Smooth muscle cell (in vitro differentiated cells): ENCODE measurements at regions not wholly inside any gene's neighbourhood (a gene's known extent, or its start where the extent isn't known, plus 50 kb on each side); places are given as distances from the start of the nearest gene placed in this dataset.

ENCODE experiments used
- DNase-seq: peaks from one replicate; lab custom pipeline; 2025; ENCODE audit not compliant: unreplicated experiment; lab: John Stamatoyannopoulos, UW
- H2AFZ ChIP-seq: fragments of 200-600 bp; sonication (generic); 2 replicates; pipeline ENCODE4 v1.6.0; 2016; ENCODE audit warnings: antibody characterized with exemption, low read depth, mild to moderate bottlenecking
- H3F3A ChIP-seq: fragments of 200-600 bp; sonication (generic); 2 replicates; pipeline ENCODE4 v1.6.0; 2017; ENCODE audit warnings: antibody characterized with exemption, low read depth
- H3K27ac ChIP-seq: fragments of 200-600 bp; sonication (generic); 2 replicates; pipeline ENCODE4 v1.5.1; 2016; ENCODE audit warnings: low read depth, mild to moderate bottlenecking
- H3K27me3 ChIP-seq: fragments of 200-600 bp; sonication (generic); 2 replicates; pipeline ENCODE4 v1.6.1; 2016; ENCODE audit warnings: low read depth, mild to moderate bottlenecking
- H3K36me3 ChIP-seq: fragments of 200-600 bp; sonication (generic); 2 replicates; pipeline ENCODE4 v1.5.1; 2016; ENCODE audit warnings: low read depth
- H3K4me1 ChIP-seq: fragments of 200-600 bp; sonication (generic); 2 replicates; pipeline ENCODE4 v1.5.1; 2016; ENCODE audit warnings: low read depth
- H3K4me2 ChIP-seq: fragments of 200-600 bp; sonication (generic); 2 replicates; pipeline ENCODE4 v1.6.0; 2016; ENCODE audit warnings: mild to moderate bottlenecking
- H3K4me3 ChIP-seq: fragments of 200-600 bp; sonication (generic); 2 replicates; pipeline ENCODE4 v1.5.1; 2016; ENCODE audit warnings: mild to moderate bottlenecking
- H3K79me2 ChIP-seq: fragments of 200-600 bp; sonication (generic); 2 replicates; pipeline ENCODE4 v1.6.0; 2016; ENCODE audit warnings: low read depth, mild to moderate bottlenecking
- H3K9ac ChIP-seq: fragments of 200-600 bp; sonication (generic); 2 replicates; pipeline ENCODE4 v1.6.0; 2016; ENCODE audit warnings: low read depth
- H3K9me3 ChIP-seq: fragments of 200-600 bp; sonication (generic); replicated peaks from 2 replicates; pipeline ENCODE4 v1.5.1; 2016; ENCODE audit warnings: low read depth
- H4K20me1 ChIP-seq: fragments of 200-600 bp; sonication (generic); 2 replicates; pipeline ENCODE4 v1.6.0; 2016; ENCODE audit warnings: low read depth
- CTCF ChIP-seq: fragments of 200-600 bp; sonication (generic); IDR thresholded peaks from 2 replicates; pipeline ENCODE4 v1.5.1; 2017; ENCODE audit warnings: borderline replicate concordance, mild to moderate bottlenecking, antibody characterized with exemption; ENCODE audit not compliant: insufficient read depth, poor library complexity, severe bottlenecking
- WGBS: methylation state at CpG from one replicate; pipeline ENCODE4 v1.1.7; 2016; ENCODE audit warnings: low lambda C conversion rate; 5-methylcytosine and 5-hydroxymethylcytosine counted together

GRCh38 chr5:29720954-29721353, 1472.5 kb upstream of the CDH6 start:
- Histone ChIP-seq H2AFZ (no peak overlapping the region), H3K27me3 (no peaks in the 10 kb centered on the region), H3K27ac (no peak overlapping the region), H3K9ac (no peak overlapping the region), H3K9me3 (no peaks in the 10 kb centered on the region), H3K36me3 (no peaks in the 10 kb centered on the region), H3F3A (no peaks in the 10 kb centered on the region), H3K79me2 (no peaks in the 10 kb centered on the region), H3K4me1 (no peaks in the 10 kb centered on the region), H4K20me1 (no peaks in the 10 kb centered on the region), H3K4me2 (no peak overlapping the region), H3K4me3 (no peak overlapping the region)
- DNase-seq: no peak
- TF ChIP-seq CTCF: no peak

- no peak overlapping the region for H2AFZ ChIP-seq
- TF ChIP-seq CTCF: no peak
- H3K4me1 ChIP-seq: no peaks in the 10 kb centered on the region
- no peak overlapping the region for H3K4me2 ChIP-seq
- H3K27ac ChIP-seq: no peak overlapping the region
- WGBS: 87% methylated on average over 3 of the region's 3 CpGs
- H4K20me1 ChIP-seq: no peaks in the 10 kb centered on the region
- no peak overlapping the region for H3K9ac ChIP-seq
- H3K9me3 ChIP-seq: no peaks in the 10 kb centered on the region
- DNase-seq: no peak
- no peaks in the 10 kb centered on the region for H3K79me2 ChIP-seq
- no peaks in the 10 kb centered on the region for H3K27me3 ChIP-seq
- H3K4me3 ChIP-seq: no peak overlapping the region
- no peaks in the 10 kb centered on the region for H3F3A ChIP-seq
- no peaks in the 10 kb centered on the region for H3K36me3 ChIP-seq
Observed at GRCh38 chr5:29719171-29719570, 1474.3 kb upstream of the CDH6 start.

- DNase-seq: no peak
- Histone ChIP-seq H3K27ac (no peak overlapping the region), H3K9ac (no peak overlapping the region), H3K79me2 (no peaks in the 10 kb centered on the region), H2AFZ (no peak overlapping the region), H3K4me2 (no peak overlapping the region), H3K9me3 (no peaks in the 10 kb centered on the region), H3K4me3 (no peak overlapping the region), H3K27me3 (no peaks in the 10 kb centered on the region), H3K4me1 (no peaks in the 10 kb centered on the region), H3F3A (no peaks in the 10 kb centered on the region), H3K36me3 (no peaks in the 10 kb centered on the region), H4K20me1 (no peaks in the 10 kb centered on the region)
- TF ChIP-seq CTCF: no peak
Observed at GRCh38 chr5:29715167-29715566, 1478.3 kb upstream of the CDH6 start.

- no peak for TF ChIP-seq CTCF
- 80% methylated on average over 1 of the region's 1 CpG for WGBS
- H3K27me3 ChIP-seq: no peaks in the 10 kb centered on the region
- H3K4me3 ChIP-seq: no peak overlapping the region
- DNase-seq: no peak
- no peaks in the 10 kb centered on the region for H3F3A ChIP-seq
- H3K36me3 ChIP-seq: no peaks in the 10 kb centered on the region
- no peaks in the 10 kb centered on the region for H3K9me3 ChIP-seq
- no peak overlapping the region for H2AFZ ChIP-seq
- H3K4me1 ChIP-seq: no peaks in the 10 kb centered on the region
- no peak overlapping the region for H3K27ac ChIP-seq
- no peaks in the 10 kb centered on the region for H3K79me2 ChIP-seq
- H3K9ac ChIP-seq: no peak overlapping the region
- H4K20me1 ChIP-seq: no peaks in the 10 kb centered on the region
- H3K4me2 ChIP-seq: no peak overlapping the region
Observed at GRCh38 chr5:29702875-29703274, 1490.6 kb upstream of the CDH6 start.
